ENCODE measurements at regions not wholly inside any gene's neighbourhood (a gene's known extent, or its start where the extent isn't known, plus 50 kb on each side); places are given as distances from the start of the nearest gene placed in this dataset.

GRCh38 chr22:48257685-48258055 lies 1495.2 kb downstream of the TBC1D22A start:
- H3K9me3 ChIP-seq (ENCODE audit: control extremely low read depth in 1 of 3, control insufficient read depth in 2 of 3, insufficient read depth in 1 of 3, low read length in 2 of 3): peaks cover 0 to 10% (median 0%) of the 10 kb centered on the region in 3 donors
- H3K27ac Mint-ChIP-seq: no peak overlapping the region
- DNase-seq: no peak
- TF ChIP-seq CTCF (IDR thresholded peaks at IDR 0.05) (no peak), EZH2 (IDR thresholded peaks at IDR 0.05; ENCODE audit: borderline replicate concordance, insufficient read depth, low read depth, low read length, poor library complexity, severe bottlenecking) (no peak)
- ATAC-seq (ENCODE audit: low read depth): no peak
- 80% methylated on average over 2 of the region's 7 CpGs for WGBS (ENCODE audit: insufficient coverage)
- H2AFZ ChIP-seq (ENCODE audit: insufficient read depth, low read depth, low read length, poor library complexity, severe bottlenecking): no peak overlapping the region
- CTCF ChIA-PET: no interaction called here
- no peak overlapping the region for H3K9ac ChIP-seq (ENCODE audit: low read length)
- no peaks in the 10 kb centered on the region for H4K20me1 ChIP-seq (ENCODE audit: control insufficient read depth, insufficient read depth, low read length, poor library complexity, severe bottlenecking)
- POLR2A ChIA-PET: no interaction called here
- H3K9me3 Mint-ChIP-seq (ENCODE audit: insufficient read depth): no peaks in the 10 kb centered on the region
- peak overlapping the region; percentile 40 for H3K4me2 ChIP-seq (replicated peaks; ENCODE audit: low read depth, low read length, poor library complexity, severe bottlenecking)
- H3K27me3 Mint-ChIP-seq: peaks cover 24% of the 10 kb centered on the region
- H3K79me2 ChIP-seq (ENCODE audit: control insufficient read depth, insufficient read depth, low read length): no peaks in the 10 kb centered on the region
- H3K4me1 ChIP-seq (ENCODE audit: control insufficient read depth in 2 of 2, insufficient read depth in 2 of 2, low read length in 2 of 2): peaks cover 14 to 20% of the 10 kb centered on the region in 2 donors
- no peak overlapping the region for H3K4me3 Mint-ChIP-seq
- peaks cover 19% of the 10 kb centered on the region for H3K4me1 Mint-ChIP-seq
- intact Hi-C loops (cut with micrococcal nuclease): no loop called here
- no peak overlapping the region for H3K27ac ChIP-seq (ENCODE audit: low read length in 2 of 2)
- H3K4me3 ChIP-seq (ENCODE audit: control extremely low read depth in 1 of 5, extremely low read depth in 1 of 5, insufficient read depth in 1 of 5, low read depth in 2 of 5, low read length in 4 of 5): no peak overlapping the region
- H3K27me3 ChIP-seq (replicated peaks in 1 of 4; ENCODE audit: control extremely low read depth in 1 of 4, control insufficient read depth in 3 of 4, insufficient read depth in 4 of 4, low read length in 3 of 4): peaks cover 0 to 28% (median 2%) of the 10 kb centered on the region in 4 experiments
- H3K36me3 ChIP-seq (replicated peaks in 1 of 2; ENCODE audit: control extremely low read depth in 1 of 2, control insufficient read depth in 1 of 2, extremely low read depth in 1 of 2, insufficient read depth in 2 of 2, low read length in 1 of 2): no peaks in the 10 kb centered on the region

- CTCF ChIA-PET: no interaction called here
- no peak for DNase-seq
- intact Hi-C loops (cut with micrococcal nuclease): no loop called here
- Histone ChIP-seq H3K36me3 (replicated peaks in 1 of 2; ENCODE audit: control extremely low read depth in 1 of 2, control insufficient read depth in 1 of 2, extremely low read depth in 1 of 2, insufficient read depth in 2 of 2, low read length in 1 of 2) (no peaks in the 10 kb centered on the region), H3K9ac (ENCODE audit: low read length) (no peak overlapping the region), H3K4me3 (ENCODE audit: control extremely low read depth in 1 of 5, extremely low read depth in 1 of 5, insufficient read depth in 1 of 5, low read depth in 2 of 5, low read length in 4 of 5) (no peak overlapping the region), H2AFZ (ENCODE audit: insufficient read depth, low read depth, low read length, poor library complexity, severe bottlenecking) (no peak overlapping the region), H3K27me3 (replicated peaks in 1 of 4; ENCODE audit: control extremely low read depth in 1 of 4, control insufficient read depth in 3 of 4, insufficient read depth in 4 of 4, low read length in 3 of 4) (peaks cover 0 to 28% (median 2%) of the 10 kb centered on the region in 4 experiments), H3K9me3 (ENCODE audit: control extremely low read depth in 1 of 3, control insufficient read depth in 2 of 3, insufficient read depth in 1 of 3, low read length in 2 of 3) (peaks cover 0 to 10% (median 0%) of the 10 kb centered on the region in 3 donors), H3K27ac (ENCODE audit: low read length in 2 of 2) (no peak overlapping the region), H3K4me2 (replicated peaks; ENCODE audit: low read depth, low read length, poor library complexity, severe bottlenecking) (no peak overlapping the region), H3K79me2 (ENCODE audit: control insufficient read depth, insufficient read depth, low read length) (no peaks in the 10 kb centered on the region), H4K20me1 (ENCODE audit: control insufficient read depth, insufficient read depth, low read length, poor library complexity, severe bottlenecking) (no peaks in the 10 kb centered on the region), H3K4me1 (ENCODE audit: control insufficient read depth in 2 of 2, insufficient read depth in 2 of 2, low read length in 2 of 2) (peaks cover 14 to 20% of the 10 kb centered on the region in 2 donors)
- no peak for TF ChIP-seq EZH2 (IDR thresholded peaks at IDR 0.05; ENCODE audit: borderline replicate concordance, insufficient read depth, low read depth, low read length, poor library complexity, severe bottlenecking)
- no peak for TF ChIP-seq CTCF (IDR thresholded peaks at IDR 0.05)
- peaks cover 19% of the 10 kb centered on the region for H3K4me1 Mint-ChIP-seq
- ATAC-seq (ENCODE audit: low read depth): no peak
- 91% methylated on average over 19 of the region's 21 CpGs for WGBS (ENCODE audit: insufficient coverage)
- no peak overlapping the region for H3K4me3 Mint-ChIP-seq
- POLR2A ChIA-PET: no interaction called here
- H3K9me3 Mint-ChIP-seq (ENCODE audit: insufficient read depth): no peaks in the 10 kb centered on the region
- H3K27me3 Mint-ChIP-seq: peaks cover 24% of the 10 kb centered on the region
- H3K27ac Mint-ChIP-seq: no peak overlapping the region
Measured at GRCh38 chr22:48256776-48257684, 1494.6 kb downstream of the TBC1D22A start.
